A673 (cell line): ENCODE measurements at regions not wholly inside any gene's neighbourhood (a gene's known extent, or its start where the extent isn't known, plus 50 kb on each side); places are given as distances from the start of the nearest gene placed in this dataset.

Source experiments
- CTCF ChIP-seq: fragments of 300-800, 200-600 bp; sonication (generic); conservative IDR thresholded peaks from 2 replicates; pipeline ENCODE4 v1.5.1; 2017; ENCODE audit warnings: low read depth, mild to moderate bottlenecking, antibody characterized with exemption, low read length, moderate library complexity, mixed read lengths
- EZH2 ChIP-seq: fragments of 200-600 bp; sonication (generic); IDR thresholded peaks from 2 replicates; pipeline ENCODE4 v1.6.1; 2017; ENCODE audit warnings: borderline replicate concordance, low read depth, mild to moderate bottlenecking, mixed read lengths, antibody characterized with exemption, low read length; ENCODE audit not compliant: poor library complexity, severe bottlenecking

DNA sequence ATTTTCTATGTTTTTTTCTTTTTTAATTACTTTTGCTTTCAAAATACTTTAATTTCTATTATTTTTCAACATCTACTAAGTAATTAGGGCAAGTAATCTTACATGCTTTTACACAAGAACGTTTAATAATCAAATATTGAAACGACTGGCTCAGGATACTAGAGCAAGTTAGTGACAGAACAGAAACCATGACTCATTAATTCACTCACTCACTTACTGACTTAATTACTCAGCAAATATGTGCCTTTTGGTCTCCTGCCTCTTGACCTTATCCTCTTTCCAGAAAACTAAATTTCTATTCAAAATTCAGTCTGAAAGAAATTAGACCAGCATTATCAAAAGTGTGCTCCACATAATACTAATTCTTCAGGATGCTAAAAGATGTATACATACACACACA is 314.9 kb upstream of the TEX13C start:
- TF ChIP-seq CTCF (no peak), EZH2 (no peak)
